ENCODE measurements at regions not wholly inside any gene's neighbourhood (a gene's known extent, or its start where the extent isn't known, plus 50 kb on each side); places are given as distances from the start of the nearest gene placed in this dataset.

DNA sequence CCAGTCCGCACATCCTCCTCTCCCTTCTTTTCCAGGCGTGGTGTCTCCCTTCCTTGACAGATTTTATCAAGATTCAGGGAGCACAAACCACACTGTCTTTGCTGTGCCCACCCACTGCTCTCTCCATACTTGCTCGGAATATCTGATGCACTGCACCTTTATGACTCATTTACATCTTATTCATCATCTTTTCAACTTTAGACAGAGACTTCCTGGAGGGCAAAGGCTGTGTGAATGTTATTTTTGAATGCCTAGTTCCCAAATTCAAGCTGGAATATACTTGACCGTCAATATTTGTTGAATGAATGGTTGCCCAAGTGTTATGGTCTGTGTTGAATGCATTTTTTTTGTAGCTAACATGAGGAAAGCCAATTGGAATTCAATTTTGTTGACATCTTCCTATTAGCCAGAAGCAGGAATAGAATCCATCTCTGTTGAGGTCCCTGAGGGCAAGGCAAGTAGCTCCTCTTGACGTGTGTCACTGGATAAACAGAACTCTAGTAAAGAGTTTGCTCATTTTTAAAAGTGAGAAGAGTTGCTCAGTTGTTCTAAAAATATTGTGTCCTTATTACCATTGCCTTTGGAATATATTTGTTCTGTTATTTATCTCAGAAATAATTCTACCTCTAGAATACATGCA, 95.0 kb downstream of the KLF6 start:
- DNase-seq: no peak

DNA sequence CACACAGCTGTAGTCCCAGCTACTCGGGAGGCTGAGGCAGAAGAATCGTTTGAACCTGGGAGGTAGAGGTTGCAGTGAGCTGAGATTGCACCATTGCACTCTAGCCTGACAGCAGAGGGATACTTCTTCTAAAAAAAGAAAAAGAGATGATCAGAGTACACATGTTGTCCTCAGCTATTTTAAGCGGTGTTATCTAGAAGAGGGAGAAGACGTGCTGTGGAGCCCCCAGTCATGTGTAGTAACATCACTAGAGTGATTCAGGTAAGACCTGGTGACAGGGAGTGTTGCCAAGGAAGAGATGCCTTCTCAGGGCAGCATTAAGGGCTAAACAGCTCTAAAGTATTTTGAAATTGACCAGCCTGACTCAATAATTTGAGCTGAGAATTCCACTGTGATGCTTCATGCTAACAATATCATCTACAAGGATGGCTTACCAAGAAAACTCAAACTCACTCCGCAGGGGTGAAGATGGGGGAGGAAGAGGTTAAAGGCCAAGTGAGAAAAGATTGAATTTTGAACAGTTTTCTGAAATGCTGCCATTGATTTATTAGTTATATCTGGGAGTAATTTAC, 97.4 kb downstream of the KLF6 start:
- no peak for DNase-seq

DNA sequence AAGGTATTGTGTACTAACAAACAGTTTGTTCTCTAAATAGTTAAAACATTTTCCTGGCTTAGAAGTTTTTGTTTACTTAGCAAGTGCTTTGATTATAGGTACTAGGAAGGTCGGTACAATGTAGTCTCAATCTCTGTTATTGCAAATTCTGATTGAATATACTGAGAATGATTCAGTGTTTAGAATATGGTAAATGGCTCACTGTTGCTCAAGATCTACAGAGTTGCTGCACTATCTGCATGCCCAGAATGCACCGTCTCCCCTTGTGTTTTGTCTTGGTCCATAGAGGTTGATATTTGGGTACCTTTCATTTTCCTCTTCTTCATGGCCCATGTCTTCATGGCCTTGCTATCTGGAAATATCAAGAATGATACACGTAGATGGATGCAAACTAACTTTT, 99.6 kb downstream of the KLF6 start:
- DNase-seq: no peak

DNA sequence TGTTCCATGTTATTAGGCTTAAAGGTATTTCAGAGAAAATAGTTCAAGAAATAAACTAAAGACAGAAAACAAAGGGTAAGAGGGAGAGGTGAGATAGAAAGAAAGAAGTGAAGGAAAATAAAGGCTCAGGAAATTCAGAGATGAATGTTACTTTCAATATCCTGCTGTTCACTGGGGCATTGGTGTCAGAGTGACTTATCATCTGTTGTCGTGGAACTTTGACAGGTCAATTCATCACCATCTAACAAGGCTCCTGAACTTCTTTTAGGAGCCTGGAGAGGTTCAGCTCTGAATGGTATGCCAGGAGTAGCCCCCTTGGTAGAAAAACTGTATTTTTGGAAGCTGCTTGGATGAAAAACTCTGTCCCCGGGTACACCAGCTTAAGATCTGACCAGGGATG, 100.1 kb downstream of the KLF6 start:
- DNase-seq: no peak

DNA sequence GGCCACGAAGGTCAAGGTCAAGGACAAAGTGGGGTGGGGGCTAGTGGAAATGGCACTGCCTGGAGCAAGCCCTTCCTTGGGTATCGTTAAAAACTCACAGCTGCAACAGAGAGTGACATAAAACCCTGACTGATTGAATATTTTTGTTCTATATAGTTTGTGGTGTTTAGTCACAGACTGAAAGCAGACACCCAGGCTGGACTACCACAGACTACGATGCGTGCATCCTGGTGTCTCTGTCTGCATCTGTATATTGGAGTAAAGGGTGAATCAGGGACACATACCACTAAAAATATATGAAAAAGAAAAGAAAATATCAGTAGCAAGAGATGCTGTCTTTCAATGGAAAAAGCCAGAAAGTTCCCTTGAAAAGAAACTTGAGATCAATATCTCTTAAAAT, 101.4 kb downstream of the KLF6 start:
- DNase-seq: no peak

DNA sequence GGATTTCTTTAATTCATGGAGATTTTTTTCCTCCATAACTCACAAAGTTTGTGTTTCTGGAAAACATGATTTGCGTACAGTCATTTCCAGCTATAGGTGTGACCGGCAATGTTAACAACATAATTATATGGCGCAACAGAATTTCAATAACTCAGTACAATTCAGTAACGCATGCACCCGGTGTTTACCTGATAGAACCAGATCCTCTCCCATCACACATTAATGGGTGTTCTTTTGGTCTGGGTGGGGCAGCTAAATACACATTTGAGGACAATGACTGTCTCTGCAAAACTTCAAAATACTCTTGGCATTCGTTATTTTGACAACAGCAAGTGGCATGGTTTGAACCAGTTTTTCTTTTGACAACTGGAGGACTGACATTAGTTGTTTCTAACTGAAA, 102.3 kb downstream of the KLF6 start:
- DNase-seq: no peak

DNA sequence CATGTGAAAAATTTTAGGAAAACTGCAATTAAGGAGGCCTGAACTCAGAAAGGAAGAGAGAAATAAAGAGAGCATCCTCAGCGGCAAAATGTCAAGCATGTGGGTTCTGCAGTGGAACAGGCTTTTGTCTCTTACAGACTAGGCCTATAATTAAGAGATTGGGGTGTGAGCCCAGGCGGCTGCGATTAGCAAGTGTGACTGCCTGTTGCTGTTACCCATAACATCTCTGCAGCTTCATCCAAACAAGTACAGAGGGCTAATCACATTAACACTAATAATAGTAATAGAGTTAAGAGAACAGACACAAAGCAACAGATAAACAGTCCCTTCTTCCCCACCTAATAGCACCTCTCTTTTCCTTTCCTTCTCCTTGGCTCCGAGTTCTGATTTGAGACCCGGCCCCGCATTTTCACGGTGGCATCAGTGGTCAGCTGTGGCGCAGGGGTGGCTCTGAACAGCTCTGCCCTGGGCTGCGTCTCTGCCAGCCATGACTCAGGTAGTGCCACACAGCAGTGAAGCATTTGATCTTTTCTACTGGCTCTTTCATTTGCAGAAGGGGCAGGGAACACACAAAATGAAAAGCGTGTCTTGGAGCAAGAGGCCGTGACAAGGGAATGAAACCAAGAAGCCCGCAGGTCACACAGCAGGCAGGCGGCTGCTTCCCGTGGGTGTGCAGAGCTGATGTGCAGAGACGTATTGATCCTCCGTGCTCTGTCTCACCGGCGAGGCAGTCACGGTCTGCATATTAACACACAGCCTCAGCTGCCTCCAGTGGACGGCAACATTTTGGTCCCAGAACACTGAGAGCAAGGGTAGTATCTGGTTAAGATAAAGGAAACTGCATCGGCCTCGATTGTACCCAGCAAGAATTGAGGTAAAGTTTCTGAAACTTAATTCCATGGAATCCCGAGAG, 103.1 kb downstream of the KLF6 start:
- no peak for DNase-seq

DNA sequence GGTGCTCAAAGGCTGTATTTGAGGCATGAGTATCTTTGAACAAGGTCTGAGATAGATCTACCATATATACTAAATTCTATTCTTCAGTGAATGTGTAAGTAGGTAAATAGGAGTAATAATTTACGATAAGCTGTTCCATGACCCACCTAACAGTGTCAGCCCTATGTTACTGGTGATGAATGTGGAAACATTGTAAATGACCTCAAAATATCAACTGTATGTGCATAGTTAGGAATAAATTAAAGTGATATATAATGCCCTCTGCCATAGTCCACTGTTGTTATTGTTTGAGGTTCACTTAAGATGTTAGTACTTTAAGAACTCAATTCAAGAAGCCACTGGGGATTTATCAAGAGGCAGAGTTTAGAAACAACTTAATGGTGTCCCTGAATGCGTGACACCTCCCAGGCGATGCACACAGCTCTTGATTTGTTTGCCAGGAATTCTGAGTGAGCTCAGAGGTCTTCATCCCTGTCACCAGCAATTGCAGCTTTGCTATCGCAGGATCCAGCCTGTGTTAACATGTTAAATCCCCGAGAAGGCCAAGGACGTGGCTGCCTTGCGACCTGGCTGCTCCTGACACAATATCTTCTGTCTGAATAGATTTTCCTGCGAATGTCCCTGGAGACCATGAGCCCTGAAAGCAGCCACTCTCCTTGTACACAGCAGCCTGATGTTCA, 104.9 kb downstream of the KLF6 start:
- no peak for DNase-seq

DNA sequence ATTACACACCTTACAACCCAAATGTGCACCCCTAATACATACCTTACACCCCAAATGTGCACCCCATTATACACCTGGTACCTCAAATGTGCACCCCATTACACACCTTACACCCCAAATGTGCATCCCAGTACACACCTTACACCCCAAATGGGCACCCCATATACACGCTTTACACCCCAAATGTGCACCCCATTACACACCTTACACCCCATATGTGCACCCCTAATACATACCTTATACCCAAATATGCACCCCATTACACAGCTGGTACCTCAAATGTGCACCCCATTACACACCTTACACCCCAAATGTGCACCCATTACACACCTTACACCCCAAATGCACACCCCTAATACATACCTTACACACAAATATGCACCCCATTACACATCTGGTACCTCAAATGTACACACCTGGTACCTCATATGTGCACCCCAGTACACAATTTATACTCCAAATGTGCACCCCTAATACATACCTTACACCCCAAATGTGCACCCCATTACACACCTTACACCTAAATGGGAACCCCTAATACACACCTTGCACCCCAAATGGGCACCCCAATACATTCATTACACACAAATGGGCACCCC, 106.3 kb downstream of the KLF6 start:
- DNase-seq: no peak

DNA sequence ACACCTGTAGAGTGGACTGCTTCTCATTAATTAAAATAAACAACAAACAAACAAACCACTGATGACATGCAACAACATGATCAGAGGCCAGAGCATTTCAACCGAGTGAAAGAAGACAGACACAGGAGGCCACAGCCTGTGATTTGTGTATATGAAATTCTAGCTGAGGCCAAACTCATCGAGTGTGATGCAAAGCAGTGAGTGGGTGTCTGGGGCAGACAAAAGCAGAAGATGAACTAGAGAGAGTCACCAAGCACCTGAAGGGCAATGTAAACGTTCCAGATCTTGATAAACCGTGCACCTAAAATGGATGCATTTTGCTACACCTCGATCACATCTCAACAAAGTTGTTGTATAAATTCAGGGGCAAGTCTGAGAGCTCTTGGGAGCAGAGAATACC, 108.4 kb downstream of the KLF6 start:
- no peak for DNase-seq

DNA sequence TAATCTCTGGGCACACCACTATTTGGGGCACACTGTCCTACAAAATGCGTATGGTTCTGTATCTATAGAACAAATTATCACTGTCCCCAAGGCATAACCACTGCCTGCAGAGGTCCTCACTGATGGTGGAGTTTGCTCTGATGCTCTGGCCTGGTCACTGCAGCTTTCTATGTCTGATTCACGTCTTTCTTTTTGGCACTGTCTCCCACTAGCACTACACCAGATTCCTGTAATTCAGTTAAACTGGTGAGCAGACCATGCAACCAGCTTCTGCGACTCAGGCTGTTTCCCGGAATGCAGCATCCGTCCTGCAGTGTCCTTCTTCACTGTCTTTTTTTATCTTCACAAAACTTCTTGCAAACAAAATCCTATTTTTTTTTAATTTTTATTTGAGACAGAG, 112.8 kb downstream of the KLF6 start:
- DNase-seq: no peak

DNA sequence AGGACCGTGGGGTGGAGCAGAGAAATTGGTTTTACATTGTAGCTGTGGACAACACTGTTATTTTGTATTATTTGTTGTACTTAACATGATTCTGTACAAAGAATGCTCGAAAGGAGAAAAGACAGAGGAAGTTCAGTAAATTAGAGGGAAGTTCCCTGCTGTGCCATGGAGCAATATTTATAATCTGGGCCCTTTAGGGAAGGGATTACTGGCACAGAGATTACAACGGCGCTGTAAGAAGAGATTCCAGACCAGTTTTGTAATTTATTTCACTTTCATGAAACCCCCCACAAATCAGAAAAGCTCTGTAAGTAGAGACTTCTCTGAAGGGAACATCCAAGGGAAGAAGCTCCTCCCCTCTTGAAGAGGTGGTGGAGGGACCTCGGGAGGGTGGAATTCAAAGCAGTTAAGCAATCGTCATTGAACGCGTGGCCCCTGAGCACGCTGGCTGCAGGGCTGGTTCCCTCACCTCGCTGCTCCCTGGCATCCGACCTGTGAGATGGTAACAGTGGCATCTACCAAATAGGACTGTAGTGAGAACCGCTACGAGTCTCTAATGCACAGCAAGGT, 113.5 kb downstream of the KLF6 start:
- no peak for DNase-seq

DNA sequence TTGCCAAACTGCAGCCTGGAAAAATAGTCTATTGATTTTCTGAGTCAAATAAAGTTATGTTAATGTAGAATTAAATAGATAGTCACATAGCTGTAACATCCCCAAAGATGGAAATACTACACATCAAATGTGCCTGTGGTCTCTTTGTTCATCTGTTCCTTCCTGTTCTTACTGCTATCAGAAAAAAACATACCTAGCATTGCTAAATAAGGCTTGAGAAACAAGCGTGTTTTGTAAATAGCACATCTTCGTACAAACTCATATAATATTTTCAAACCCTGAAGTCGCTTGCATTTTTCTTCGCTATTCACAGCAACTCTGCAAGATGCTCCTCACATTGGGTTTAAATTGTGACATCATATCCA, 116.1 kb downstream of the KLF6 start:
- no peak for DNase-seq

DNA sequence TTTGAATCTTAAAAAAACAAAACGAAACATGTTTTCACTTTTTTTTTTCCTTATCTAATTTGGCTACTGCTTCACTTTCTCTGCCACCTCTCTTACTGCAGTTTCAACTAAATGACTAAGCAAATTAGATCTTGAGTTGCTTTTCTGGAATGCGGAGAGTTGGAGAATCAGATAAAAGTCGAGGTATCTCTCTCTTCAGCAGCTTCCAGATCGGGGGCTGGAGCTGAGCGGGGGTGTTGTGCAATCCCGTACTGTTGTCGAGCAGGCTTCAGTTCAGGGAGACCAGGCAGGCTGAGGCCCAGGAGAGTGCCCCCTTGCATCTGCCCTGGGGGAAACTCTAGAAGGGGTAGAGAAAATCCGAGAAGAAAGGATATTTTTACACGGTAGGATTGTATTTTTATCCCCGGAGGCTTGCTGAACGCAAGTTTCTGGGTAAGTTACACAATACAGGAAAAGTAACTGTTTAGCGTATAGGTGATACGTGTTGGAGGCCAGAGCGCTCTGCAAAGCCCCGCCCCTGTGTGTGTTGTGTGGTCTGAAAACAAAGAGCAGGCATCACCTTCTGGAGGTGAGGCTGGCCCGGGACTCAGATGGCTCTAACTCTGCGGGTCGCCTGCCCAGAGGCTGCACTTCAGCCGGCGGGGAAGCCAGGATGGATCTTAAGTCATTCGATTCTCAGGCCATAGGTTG, 116.6 kb downstream of the KLF6 start:
- DNase-seq: no peak

DNA sequence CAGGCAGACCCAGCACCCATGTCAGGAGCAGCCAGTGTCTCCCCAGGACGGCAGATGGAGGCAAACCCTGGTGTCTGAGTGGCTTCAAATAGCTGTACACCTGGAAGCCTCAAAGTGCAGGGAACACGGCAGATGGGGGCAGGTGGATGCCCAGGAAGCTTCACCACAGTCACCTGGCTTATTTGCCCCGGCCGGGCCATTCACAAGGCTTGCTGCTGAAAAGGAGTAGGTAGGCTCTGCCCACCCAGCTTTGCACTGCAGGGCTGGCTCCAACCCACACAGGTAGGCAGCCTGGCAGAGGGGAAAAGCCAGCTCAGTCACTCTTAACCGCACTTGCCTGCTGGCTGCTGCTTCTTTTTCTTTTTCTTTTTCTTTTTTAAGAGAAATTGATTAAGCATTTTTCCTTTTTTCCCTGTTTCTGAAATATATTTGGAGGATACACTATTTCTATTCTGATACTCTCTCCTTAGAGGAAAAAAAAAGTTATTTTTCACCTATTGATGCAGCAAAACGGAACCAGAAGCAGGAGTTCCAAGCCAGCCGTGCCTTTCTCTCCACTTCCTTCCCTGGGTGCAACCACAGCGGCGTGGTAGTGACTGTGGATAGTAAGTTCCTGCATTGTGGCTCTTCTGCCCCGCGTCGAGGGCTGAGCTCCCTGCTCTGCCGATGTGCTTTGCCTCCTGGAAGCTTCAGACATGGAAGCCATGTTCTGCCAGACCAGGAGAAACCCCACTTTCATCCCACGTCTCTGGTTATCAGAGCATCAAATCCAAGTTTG, 118.3 kb downstream of the KLF6 start:
- no peak for DNase-seq

DNA sequence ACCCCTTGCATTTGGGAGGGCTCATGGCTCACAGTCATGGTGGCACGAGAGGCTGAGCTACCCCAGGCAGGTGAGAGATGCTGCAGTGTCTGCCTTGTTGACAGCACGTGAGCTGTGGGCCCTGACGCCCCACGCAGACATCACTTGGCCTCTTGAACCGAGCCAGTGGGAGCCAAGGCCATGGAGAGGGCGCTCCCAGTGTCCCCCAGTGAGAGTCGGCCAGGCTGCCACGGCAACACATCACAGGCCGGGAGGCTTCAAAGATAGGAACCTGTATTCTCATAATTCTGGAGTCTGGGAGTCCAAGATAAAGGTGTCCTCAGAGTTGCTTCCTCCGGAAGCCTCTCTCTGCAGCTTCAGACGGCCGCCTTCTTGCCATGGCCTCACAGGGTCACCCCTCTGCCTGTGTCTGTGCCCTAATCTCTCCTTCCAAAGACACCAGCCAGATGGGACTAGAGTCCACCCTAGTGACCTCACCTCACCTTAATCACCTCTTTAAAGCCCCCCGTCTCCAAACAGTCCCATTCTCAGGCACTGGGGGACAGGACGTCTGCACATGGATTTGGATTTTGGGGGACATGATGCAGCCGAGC, 119.6 kb downstream of the KLF6 start:
- no peak for DNase-seq

DNA sequence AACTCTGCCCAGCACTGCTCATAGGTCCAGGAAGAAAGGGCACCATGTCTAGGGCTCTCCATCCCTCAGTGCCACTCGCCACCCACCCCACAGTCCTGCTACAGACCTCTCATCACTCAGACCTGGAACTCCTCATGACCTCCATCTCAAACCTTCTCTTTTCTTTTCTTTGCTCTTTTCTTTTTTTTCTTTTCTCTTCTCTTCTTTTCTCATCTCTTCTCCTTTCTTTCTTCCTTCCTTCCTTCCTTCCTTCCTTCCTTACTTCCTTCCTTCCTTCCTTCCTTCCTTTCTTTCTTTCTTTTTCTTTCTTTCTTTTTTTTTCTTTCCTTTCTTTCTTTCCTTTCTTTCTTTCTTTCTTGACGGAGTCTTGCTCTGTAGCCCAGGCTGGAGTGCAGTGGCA, 122.2 kb downstream of the KLF6 start:
- no peak for DNase-seq

DNA sequence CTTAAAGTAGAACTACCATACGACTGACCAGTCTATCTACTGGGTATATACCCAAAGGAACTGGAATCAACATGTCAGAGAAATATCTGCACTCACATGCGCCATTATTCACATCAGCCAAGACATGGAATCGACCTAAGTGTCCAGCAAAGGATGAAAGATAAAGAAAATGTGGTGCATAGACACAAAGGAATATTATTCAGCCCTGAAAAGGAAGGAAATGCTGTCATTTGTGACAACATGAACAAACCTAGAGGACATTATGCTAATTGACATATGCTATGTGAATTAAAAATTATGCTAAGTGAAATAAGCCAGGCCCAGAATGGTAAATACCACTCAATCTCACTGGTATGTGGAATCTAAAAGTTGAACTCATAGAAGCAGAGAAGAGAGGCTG, 123.7 kb downstream of the KLF6 start:
- no peak for DNase-seq

DNA sequence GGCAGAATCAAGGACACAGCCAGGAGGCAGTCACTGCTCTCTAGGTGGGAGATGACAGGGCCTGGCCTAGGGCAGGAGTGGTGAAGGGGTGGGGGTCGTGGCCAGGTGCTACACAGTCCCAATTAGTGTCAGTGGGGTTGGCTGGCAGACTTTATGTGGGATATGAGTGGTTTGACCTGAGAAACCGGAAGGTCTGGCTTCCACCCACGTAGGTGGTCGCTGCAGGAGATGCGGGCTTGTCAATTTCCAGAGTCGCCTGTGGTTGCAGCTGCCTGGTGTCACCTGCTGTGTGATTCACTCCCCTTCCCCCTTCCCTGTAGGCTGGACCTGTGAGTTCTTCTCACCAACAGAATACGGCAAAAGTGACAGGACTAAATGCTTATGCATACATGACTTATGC, 124.3 kb downstream of the KLF6 start:
- DNase-seq: no peak

DNA sequence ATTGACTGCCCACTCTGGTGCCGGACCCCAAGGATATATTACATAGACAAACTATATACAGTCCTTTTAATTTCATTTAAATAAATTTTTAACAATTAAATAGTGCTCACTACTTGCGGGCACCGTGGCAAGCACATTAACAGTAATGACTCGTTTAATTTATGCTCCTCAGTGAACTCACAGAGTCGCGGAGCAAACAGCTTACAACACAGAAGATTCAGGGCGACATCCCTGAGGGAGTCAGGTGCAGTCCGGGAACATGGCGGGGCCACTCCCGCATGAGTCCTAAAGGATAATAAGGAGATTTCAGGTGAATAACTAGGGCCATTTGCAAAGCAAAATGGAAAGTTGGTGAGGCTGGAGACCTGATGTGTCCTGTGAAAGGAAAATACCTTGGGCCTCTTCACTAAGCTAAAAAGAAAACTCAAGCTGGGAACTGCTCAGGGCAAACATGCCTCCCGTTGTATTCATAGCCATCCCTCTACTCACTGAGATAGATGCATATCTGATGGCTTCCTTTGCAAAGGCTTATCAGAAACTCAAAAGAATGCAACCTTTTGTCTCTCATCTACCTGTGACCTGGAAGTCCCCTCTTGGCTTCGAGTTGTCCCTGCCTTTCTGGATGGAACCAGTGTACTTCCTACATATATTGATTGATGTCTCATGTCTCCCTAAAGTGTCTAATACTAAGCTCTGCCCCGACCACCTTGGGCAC, 125.6 kb downstream of the KLF6 start:
- DNase-seq: no peak
